NCI-H2171 treated with DMSO at 0.1 percent for 48 hours (cell line): ENCODE measurements at regions not wholly inside any gene's neighbourhood (a gene's known extent, or its start where the extent isn't known, plus 50 kb on each side); places are given as distances from the start of the nearest gene placed in this dataset.
"Not testable (repeated sequence)": the region's sequence is repeated elsewhere in the genome, so short reads cannot be mapped to it uniquely, and the experiment has no call there.

ENCODE experiments used
- DNase-seq: peaks from one replicate; lab custom pipeline; 2025; lab: John Stamatoyannopoulos, UW

GRCh38 chr6:23511817-23512216 lies 614.2 kb upstream of the NRSN1 start:
- no peak for DNase-seq

GRCh38 chr6:23518294-23518693 lies 607.7 kb upstream of the NRSN1 start:
- no peak for DNase-seq

GRCh38 chr6:23522792-23523547 lies 603.0 kb upstream of the NRSN1 start:
- DNase-seq: peak; percentile 87

GRCh38 chr6:23523771-23524170 lies 602.2 kb upstream of the NRSN1 start:
- DNase-seq: peak; percentile 64

- peak; percentile 18 for DNase-seq
Measured at GRCh38 chr6:23524548-23524947, 601.5 kb upstream of the NRSN1 start.

GRCh38 chr6:23526526-23526925 lies 599.5 kb upstream of the NRSN1 start:
- DNase-seq: peak; percentile 51

- no peak for DNase-seq
Measured at GRCh38 chr6:23529902-23530301, 596.1 kb upstream of the NRSN1 start.

GRCh38 chr6:23531666-23532065 lies 594.3 kb upstream of the NRSN1 start:
- DNase-seq: no peak

GRCh38 chr6:23532227-23532626 lies 593.8 kb upstream of the NRSN1 start:
- no peak for DNase-seq

GRCh38 chr6:23533311-23533710 lies 592.7 kb upstream of the NRSN1 start:
- no peak for DNase-seq

- no peak for DNase-seq
Measured at GRCh38 chr6:23533944-23534343, 592.1 kb upstream of the NRSN1 start.

GRCh38 chr6:23534351-23534750 lies 591.7 kb upstream of the NRSN1 start:
- DNase-seq: no peak

GRCh38 chr6:23535101-23535500 lies 590.9 kb upstream of the NRSN1 start:
- DNase-seq: no peak

GRCh38 chr6:23537828-23538227 lies 588.2 kb upstream of the NRSN1 start:
- no peak for DNase-seq

- no peak for DNase-seq
Measured at GRCh38 chr6:23547851-23548250, 578.2 kb upstream of the NRSN1 start.

GRCh38 chr6:23554953-23555352 lies 571.1 kb upstream of the NRSN1 start:
- not testable (repeated sequence) for DNase-seq

- DNase-seq: no peak
Measured at GRCh38 chr6:23559587-23560343, 566.2 kb upstream of the NRSN1 start.

- DNase-seq: no peak
Measured at GRCh38 chr6:23561732-23562131, 564.3 kb upstream of the NRSN1 start.

- DNase-seq: no peak
Measured at GRCh38 chr6:23562554-23562953, 563.5 kb upstream of the NRSN1 start.

GRCh38 chr6:23563323-23563722 lies 562.7 kb upstream of the NRSN1 start:
- no peak for DNase-seq

GRCh38 chr6:23566418-23566817 lies 559.6 kb upstream of the NRSN1 start:
- peak; percentile 99 for DNase-seq

GRCh38 chr6:23568292-23568691 lies 557.7 kb upstream of the NRSN1 start:
- no peak for DNase-seq

- no peak for DNase-seq
Measured at GRCh38 chr6:23584134-23584763, 541.8 kb upstream of the NRSN1 start.
